GM12864 (cell line): ENCODE measurements at regions not wholly inside any gene's neighbourhood (a gene's known extent, or its start where the extent isn't known, plus 50 kb on each side); places are given as distances from the start of the nearest gene placed in this dataset.

Experiments used
- DNase-seq: peaks from one replicate; pipeline ENCODE4 v3.0.0-alpha.2; 2011; ENCODE audit warnings: low read depth
- H3K4me3 ChIP-seq: 2 replicates; pipeline ENCODE4 v1.5.1; 2011; ENCODE audit warnings: mild to moderate bottlenecking, low read depth, low read length, control low read depth
- CTCF ChIP-seq: IDR thresholded peaks from 2 replicates; pipeline ENCODE4 v1.5.1; 2011; ENCODE audit warnings: low read depth, mild to moderate bottlenecking, moderate library complexity, low read length, control low read depth, inconsistent platforms; ENCODE audit errors: missing control alignments

DNA sequence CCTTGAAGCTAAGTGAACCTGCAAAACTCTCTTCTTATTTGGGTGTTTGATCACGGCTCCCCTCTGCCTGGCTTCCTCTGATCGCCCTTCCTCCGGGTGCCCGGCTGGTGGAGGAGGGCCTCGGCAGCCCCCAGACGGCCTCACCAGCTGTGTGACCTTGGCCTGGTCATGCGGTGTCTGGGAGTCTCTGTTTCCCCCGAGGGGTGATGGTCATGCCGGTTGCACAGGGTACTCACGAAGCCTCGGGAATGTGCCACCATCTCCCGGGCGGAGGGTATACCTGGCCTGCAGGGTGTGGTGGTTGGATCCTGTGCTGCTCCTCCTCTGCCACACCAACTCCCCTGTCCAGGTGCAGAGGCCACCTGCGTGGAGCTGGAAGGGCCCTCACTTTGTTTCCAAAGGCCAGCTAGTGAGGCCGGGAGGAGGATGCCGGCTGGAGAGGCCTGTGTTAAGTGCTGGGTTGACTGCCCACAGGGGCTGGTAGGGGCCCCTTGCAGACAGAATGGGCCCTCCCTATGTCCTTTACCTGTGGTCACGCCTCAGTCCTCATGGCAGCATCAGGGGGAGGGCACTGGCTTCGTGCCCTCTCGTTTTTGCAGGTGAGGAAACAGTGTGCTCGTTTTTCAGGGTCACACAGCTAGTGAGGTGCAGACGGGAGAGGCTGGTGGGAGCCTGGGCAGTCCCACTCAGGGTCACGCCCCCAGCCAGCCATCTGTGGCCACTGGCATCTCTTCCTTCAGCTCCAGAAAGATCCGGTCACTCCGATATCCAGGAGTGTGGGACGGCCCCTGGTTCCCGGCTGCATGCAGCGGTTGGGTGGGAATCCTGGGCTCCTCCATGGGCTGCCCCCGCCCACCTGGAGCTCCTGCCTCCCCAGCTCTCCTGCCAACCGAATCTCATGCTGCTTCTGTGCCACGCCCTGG, 148.5 kb upstream of the GSE1 start:
- H3K4me3 ChIP-seq: no peak overlapping the region
- DNase-seq: no peak
- TF ChIP-seq CTCF: no peak

DNA sequence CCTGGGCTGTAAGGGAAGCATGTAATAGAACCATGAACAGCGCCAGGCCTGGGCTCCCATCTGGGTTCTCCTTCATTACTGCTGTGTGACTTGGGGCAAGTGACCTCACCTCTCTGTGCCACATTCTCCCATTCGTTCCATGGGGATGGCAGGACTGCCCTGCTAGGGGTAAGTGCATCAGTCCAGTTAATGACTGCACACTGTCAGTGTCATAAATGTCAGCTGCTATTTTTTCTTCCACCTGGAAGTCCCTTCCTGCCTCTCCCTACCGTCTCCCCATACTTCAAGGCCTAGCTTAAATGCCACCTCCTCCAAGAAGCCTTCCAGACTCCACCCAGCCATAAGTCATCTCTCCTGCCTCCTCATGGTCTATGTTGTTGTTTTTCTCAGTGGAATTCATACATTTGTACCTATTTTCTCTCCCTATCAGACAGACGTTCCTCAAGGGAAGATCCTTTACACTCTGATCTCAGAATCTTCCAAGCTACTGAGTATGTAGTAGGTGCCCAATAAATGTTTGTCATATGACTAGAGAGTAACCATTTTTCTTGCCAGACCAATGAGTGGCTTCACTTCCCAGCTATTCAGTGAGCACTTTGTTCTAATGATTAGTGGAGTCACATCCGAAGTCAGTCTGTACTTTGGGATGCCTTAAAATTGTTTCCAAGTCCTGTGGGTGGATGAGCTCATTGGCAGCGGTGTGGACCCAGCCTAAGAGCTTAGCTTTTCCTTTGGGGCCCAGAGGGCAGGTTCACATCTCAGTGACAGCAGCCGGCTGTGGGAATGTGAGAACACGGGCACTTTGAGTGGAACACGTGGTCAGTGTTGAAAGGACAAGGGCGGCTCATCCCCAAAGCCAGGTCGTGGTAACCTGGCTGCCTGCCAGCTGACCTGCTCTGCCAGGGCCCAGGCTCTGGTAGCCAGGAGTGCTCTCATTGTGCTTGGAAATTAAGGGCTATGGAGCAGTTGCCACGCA, 147.5 kb upstream of the GSE1 start:
- TF ChIP-seq CTCF: no peak
- H3K4me3 ChIP-seq: no peak overlapping the region
- no peak for DNase-seq

DNA sequence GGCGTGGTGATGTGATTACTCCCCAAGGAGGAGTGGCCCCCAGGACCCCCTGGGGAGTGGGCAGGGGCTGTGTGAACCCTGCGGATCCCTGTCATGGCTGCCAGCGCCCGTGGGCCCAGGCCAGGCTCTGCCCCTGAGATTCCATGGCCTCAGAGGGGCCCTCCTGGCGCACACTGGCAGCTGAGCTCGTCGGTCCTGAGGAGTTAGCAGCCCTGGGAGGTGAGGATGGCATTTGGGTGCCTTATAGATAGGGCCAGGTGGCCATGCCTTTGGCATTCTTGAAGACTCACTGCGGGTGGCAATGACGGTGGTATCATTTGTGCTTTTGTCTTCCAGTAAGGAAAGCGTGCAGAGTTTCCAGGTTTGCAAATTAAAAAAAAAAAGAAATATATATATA, 146.8 kb upstream of the GSE1 start:
- TF ChIP-seq CTCF: no peak
- no peak for DNase-seq
- H3K4me3 ChIP-seq: no peak overlapping the region

GRCh38 chr16:85466989-85467388, 146.1 kb upstream of the GSE1 start:
- TF ChIP-seq CTCF: no peak
- no peak for DNase-seq
- H3K4me3 ChIP-seq: no peak overlapping the region

- DNase-seq: no peak
- TF ChIP-seq CTCF: no peak
- no peak overlapping the region for H3K4me3 ChIP-seq
Measured at GRCh38 chr16:85469929-85470590, 143.1 kb upstream of the GSE1 start.

DNA sequence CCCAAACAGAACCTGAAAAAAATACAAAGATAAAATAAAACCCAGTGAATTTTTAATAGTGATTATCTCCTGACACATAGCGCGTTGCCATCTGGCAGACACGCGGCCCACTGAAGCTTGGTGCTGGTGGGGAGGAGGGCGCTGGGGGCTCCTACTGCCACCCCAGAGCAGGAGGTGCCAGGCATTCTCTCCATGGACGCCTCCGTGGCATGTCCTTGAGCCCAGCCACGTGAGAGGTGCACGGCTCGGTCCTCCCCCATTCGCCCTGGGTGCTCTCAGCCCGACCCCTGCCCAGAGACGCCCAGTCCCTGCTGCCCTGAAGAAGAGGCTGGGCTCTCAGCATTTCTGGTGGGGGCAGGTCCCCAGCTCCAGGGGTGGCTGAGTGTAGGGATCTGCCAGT, 142.2 kb upstream of the GSE1 start:
- H3K4me3 ChIP-seq: no peak overlapping the region
- no peak for DNase-seq
- TF ChIP-seq CTCF: no peak
